Germinal center (tissue), 1 donor: ENCODE measurements at regions not wholly inside any gene's neighbourhood (a gene's known extent, or its start where the extent isn't known, plus 50 kb on each side); places are given as distances from the start of the nearest gene placed in this dataset.

ENCODE experiments used
- DNase-seq: peaks from one replicate; pipeline ENCODE4 v3.0.0; 2012; ENCODE audit warnings: mixed read lengths, low spot score

GRCh38 chr16:59216291-59216690 lies 482.2 kb upstream of the GOT2 start:
- no peak for DNase-seq

- DNase-seq: no peak
These were observed 480.3 kb upstream of the GOT2 start for GRCh38 chr16:59214455-59214854.

DNA sequence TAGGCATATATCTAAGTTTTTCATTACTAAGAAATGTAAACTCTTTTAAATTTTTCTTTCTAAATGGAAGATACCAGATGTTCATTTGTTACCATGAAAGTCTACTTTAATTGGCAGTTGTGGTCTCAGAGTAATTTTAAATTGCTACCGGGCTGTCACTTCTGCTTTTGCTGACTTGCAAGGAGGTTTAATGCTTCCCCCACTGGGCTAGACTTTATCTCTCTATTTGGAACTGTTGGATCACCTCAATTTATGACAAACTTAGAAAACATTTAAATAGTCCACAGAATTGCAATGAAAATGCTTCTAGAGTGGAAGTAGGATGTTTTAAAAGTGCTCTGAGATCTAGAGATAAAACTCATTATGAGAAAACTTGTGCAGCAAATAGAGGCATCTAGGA lies 479.8 kb upstream of the GOT2 start:
- no peak for DNase-seq

DNA sequence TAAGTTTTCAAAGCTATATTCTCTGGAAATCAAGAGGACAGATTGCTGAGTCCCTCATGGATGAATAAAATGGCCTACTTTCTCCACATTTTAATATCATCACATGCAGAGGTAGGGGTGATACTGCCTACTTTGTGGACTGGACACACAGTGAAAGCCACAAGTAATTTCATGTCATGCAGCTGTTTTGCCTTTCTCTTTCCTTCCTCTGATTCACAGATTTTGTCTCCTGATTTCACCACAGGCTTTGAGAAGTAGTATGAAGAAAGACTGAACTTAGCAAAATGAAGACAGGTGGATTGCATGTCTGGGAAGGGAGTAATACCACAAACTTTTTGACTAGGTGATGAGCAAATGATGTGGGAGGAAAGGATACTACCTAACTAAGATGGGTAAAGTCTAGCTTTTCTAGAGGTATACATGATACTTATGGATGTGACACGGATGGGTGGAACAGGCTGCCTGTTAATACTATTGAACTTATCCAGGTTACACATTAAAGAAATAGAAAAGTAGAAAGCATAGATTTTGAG lies 478.4 kb upstream of the GOT2 start:
- no peak for DNase-seq

DNA sequence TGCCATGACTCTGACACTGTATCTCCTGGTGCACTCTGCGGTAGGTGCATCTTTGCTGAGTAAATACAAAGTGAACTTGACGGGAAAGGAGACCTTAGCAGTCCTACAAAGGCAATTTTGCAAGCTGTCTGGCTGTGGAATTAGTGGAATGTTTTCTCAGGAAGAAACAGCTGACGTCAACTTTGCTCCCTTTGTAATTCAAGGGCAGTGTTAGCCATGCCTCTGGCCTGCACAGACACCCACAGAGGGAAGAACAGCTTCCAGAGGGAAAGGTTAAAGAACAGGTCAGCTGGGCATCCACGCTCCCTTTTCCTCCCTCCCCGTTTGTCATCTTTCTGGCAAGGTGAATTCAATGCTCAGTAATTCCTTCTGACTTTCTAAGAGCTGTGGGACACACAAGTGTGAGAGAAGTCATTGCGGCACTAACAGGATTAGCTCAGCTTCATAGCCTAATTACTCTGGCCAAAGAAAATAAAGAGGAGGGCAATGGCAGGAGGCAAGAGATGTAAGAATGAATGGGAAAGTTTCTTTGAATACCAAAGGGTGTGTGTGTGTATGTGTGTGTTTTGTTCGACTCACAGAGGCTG lies 476.9 kb upstream of the GOT2 start:
- DNase-seq: no peak

- DNase-seq: no peak
These were observed 471.3 kb upstream of the GOT2 start for GRCh38 chr16:59205403-59205802.

DNA sequence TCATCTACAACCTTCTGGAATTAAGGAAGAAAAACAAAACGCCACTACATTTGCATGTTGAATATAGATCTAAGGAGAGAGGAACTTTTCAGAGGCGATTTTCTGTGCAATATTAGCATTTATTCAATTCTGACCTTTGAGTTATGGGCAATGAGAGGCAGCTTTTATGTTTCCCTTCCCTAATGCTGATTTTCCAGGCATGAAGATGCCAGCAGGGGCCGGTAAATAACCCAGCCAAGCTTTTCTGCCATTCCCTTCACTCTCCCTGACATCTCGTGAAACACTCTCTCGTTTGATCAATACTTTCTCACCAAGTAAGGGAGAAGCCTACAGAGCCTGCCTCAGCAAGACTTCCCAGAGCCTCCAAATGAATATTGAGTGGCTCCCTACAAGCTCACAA lies 470.5 kb upstream of the GOT2 start:
- no peak for DNase-seq

DNA sequence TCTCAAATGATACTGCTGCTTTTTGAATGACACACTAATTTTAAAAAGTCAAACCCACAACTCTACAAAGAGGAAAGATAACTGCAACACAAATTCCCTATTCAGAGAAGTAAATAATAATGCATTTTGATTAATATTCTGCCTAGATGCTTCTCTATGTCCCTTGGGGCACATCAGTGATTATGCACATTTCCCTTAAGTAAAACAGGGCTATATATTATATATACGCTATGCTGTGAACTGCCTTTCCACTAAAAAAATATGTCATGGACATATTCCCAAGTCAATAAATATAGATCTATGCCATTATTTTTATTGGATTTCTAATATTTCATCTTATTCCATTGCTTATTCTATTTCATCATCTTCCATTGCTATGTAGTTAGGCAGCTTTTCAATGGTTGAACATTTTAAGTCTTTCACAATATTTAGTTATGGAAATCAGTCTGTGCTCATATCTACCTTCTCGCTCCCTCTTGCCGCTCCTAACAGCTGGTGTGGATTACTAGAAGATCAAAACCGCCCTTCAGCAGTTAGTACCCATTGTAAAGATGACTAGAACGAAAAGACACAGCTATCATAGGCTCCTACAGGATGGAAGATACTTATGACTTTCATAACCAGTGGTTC lies 468.2 kb upstream of the GOT2 start:
- DNase-seq: no peak

- no peak for DNase-seq
These were observed 467.7 kb upstream of the GOT2 start for GRCh38 chr16:59201821-59202220.

- no peak for DNase-seq
These were observed 467.0 kb upstream of the GOT2 start for GRCh38 chr16:59201160-59201559.

GRCh38 chr16:59198487-59198886 lies 464.4 kb upstream of the GOT2 start:
- no peak for DNase-seq

DNA sequence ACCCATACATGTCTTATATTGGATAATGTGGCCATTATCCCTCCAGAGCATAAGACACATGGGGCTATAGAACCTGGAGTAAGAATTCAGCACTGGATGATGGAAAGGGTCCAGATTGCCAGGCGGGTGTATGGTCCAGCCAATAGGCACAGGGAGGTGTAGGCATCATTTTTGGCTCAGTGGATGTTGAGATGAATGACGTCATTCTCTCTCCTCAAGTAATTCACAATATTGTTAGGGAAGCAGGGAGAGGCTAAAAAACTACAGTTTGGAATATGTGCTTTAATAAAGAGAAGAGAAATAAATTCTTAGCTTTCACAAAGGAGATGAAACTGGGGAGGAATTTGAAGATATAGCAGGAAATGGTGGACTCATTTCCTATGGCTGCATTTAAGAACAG lies 461.1 kb upstream of the GOT2 start:
- DNase-seq: no peak

DNA sequence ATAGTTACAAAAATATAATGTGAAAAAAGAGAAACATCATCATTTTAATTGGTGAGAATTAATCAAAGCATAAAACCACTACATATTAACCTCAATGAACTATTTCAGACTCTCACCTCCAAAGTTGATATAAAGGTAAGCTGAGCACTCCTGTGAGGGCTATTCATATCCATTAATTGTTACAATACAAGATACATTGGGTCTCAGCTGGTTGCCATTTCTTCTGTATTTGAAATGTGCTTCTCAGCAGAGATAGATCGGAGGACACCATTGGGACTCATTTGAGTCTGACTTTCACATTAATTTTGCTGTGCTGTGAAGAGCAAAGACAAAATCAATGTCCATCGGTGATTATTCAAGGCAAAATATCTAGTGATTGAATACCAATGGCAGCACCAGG lies 459.5 kb upstream of the GOT2 start:
- DNase-seq: no peak

- DNase-seq: no peak
These were observed 458.6 kb upstream of the GOT2 start for GRCh38 chr16:59192551-59193199.

DNA sequence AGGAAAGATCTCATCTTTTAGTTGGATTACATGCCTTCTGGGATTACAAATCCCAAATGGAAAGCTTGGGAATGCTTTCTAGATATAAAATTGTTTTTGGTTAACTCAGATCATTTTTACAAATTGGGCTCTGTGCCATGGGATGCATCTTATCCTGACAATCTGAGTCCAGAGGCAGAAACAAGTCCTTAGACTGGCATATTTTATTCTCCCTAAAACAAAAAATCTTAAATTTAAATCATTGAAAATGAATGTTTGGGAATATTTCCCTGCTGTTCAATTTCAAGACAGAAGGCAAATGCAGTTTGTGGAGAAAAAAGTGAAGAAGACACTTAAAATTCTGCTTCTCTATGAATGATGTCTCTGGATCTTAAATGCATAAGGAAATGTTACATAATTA lies 456.6 kb upstream of the GOT2 start:
- no peak for DNase-seq

GRCh38 chr16:59188029-59188428 lies 453.9 kb upstream of the GOT2 start:
- DNase-seq: no peak

DNA sequence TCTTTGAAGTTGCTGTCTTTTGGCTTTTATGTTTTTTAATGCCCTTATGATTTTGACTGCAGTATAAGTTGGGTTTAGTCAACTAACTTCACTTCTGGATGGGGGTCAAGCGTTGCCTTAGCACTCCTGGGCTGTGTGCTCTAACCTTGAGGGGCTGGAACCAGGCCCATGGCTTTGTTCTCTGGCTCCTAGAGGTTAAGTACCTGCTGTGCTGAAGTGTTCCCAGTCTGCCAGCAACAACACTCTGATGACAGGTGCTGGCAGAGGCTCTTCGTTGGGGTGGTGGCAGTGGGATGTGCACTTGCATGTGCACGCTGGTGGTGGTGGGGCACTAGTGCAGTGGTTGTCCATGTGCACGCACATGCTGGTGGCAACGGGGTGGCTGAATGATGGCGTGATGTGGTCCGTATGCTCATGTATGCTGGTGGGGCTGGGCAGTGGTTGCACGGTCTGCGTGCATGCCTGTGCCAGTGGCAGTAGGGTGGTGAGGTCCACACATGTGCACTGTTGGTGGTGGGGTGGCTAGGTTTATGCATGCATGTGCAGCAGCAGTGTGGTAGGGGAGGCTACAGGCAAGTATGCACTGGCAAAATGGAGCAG lies 447.8 kb upstream of the GOT2 start:
- no peak for DNase-seq

- no peak for DNase-seq
These were observed 446.0 kb upstream of the GOT2 start for GRCh38 chr16:59180083-59180476.

DNA sequence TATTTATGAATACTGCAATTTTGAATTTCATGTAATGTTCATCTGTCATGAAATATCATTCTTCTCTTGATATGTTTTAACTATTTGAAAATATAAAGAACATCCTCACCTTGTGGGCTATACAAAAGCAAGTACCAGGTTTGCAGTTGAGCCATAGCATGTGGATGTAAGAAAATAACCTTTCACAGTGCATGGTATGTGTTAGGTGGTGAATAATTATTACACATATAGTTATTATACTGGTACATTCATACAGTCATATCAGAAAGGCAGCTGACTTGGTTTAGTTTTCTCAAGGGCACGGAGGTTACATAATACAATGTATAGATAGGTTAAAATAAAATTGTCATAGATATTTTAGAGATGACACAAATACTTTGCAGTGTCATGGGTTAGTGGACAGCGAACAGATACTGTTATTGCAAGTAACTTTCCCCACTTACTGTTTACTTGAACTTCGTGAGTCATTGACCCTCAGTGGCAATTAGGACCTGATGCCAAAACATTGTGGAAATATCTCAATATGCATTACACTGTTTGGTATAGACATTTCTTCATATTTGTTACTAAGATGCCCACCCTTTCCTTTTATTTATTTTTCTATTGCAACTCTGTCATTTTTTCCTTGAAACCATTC lies 445.4 kb upstream of the GOT2 start:
- no peak for DNase-seq

DNA sequence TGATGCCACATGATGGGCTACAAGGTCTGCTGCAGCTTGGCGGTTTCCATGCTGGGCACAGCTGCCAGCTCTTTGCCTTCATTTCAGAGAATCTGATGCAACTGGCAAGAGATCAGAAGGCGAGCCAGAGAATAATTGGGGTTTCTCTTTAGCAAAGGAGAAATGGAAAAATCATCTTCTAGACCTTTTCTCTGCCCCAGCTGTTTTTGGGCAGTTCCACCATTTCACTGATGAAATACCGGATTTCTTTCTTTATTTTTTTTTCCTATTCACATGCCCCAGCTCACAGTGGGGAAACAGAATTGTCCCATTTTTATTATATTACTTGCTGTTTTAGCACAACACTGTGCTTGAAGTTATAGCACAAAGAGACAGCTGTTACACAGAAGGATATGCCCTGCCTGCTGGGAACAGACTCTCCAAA lies 439.3 kb upstream of the GOT2 start:
- DNase-seq: no peak

DNA sequence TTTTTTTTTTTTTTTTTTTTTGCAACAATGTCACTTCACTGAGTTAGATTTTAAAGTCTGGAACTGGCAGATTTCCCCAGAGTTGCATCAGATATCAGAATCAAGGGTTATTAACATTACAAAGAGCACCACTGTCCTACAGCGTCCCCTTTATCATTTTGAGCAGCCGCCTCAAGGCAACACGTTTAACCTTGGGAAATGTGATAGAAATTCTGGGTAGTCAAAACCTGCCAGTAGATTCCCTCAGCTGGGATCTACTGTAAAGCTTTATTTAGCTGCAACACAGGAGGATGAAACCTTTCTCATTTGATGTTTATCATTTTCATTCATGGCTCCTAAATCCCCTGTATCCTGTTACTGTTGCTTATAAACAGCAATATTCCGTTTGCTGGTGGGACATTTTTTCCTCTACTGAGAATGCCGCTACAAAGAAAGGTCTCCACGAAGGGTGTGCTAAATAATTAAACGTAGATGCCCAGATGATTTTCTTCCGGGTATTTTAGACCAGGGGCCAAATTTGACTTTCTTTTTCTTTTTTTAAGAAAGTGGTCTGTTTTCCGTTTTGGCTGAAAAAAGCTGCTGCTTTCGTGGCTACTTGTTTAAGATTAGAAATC lies 436.1 kb upstream of the GOT2 start:
- no peak for DNase-seq

DNA sequence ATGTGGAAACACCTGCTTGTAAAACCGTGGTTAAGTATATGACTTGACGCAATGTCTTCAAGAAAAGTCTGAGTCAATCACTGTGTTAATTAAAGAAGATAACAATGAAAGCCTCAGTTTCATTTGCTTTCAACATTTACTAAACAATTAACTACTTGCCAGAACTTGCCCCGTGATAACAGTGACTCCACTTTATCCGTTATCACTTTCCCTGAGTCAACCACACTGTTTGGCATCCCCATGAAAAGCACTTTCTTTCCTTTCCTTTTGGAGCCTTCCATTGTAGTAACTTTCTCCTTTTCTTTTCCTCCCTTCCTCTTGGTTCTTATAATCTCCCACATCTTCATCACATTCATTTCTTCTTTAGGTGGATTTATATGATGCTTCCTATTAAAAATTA lies 435.1 kb upstream of the GOT2 start:
- DNase-seq: no peak
